NT2/D1 (cell line): ENCODE measurements at regions not wholly inside any gene's neighbourhood (a gene's known extent, or its start where the extent isn't known, plus 50 kb on each side); places are given as distances from the start of the nearest gene placed in this dataset.

ENCODE experiments used
- DNase-seq: peaks from one replicate; pipeline ENCODE4 v3.0.0-alpha.2; 2011; ENCODE audit warnings: low read depth, low spot score
- H3K27me3 ChIP-seq: 2 replicates; pipeline ENCODE4 v1.6.0; 2011; ENCODE audit warnings: mild to moderate bottlenecking; ENCODE audit not compliant: insufficient read length, insufficient read depth
- H3K36me3 ChIP-seq: 2 replicates; pipeline ENCODE4 v1.6.1; 2011; ENCODE audit warnings: mild to moderate bottlenecking, low read length, mixed read lengths; ENCODE audit not compliant: insufficient read depth, insufficient read length
- H3K4me1 ChIP-seq: 2 replicates; pipeline ENCODE4 v1.5.1; 2011; ENCODE audit not compliant: insufficient read depth, insufficient read length
- H3K4me3 ChIP-seq: 2 replicates; pipeline ENCODE4 v1.5.1; 2011; ENCODE audit warnings: low read depth; ENCODE audit not compliant: insufficient read length
- H3K9ac ChIP-seq: 2 replicates; pipeline ENCODE4 v1.6.0; 2011; ENCODE audit warnings: low read depth; ENCODE audit not compliant: insufficient read length
- H3K9me3 ChIP-seq: 2 replicates; pipeline ENCODE4 v1.5.1; 2011; ENCODE audit warnings: mild to moderate bottlenecking, low read length; ENCODE audit not compliant: insufficient read depth
- SUZ12 ChIP-seq: IDR thresholded peaks from 2 replicates; pipeline ENCODE4 v1.6.1; 2011; ENCODE audit not compliant: insufficient read length, insufficient read depth; ENCODE audit errors: extremely low read depth
- YY1 ChIP-seq: IDR thresholded peaks from 2 replicates; pipeline ENCODE4 v1.6.1; 2011; ENCODE audit not compliant: insufficient read length, insufficient read depth
- ZNF274 ChIP-seq: IDR thresholded peaks from 2 replicates; pipeline ENCODE4 v1.6.1; 2011; ENCODE audit warnings: mild to moderate bottlenecking, low read depth, low read length

DNA sequence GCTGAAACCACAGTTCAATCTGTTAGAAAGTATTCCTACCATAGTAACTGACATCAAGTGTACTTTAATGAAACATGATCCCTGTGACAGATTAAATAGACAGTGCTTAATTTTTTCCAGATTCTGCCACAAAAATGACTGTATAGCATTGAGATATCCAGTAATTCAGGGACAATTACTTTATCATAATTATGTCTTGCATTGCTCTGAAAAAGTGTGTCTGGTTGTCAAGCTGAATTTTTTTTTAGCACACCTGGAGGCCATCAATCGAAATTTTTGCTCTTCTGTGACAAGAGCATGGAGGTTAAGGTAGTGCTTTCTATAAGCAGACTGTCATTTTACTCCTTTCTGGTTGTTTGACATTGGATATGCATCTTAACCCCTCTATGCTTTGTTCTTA, 1083.8 kb upstream of the NRXN1 start:
- no peak for DNase-seq

DNA sequence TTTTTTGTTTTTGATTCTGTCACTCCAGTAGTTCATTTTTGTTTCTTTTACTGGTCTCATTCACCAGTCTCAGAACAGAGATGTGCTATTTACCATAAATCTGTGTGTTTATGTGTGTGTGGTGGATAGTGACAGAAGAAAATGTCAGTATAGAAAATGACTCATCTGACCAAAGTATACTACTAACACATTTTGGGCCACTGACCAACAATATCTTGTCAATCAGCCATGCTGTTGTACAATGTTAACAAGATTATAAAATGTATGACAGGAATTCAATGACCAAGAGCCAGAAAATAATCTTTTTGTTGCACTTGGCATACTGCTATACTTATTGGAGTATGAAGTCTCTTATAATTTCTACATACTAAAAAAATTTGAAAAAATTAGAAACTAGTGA, 1081.4 kb upstream of the NRXN1 start:
- DNase-seq: no peak
- H3K4me1 ChIP-seq: no peaks in the 10 kb centered on the region
- no peak overlapping the region for H3K9ac ChIP-seq
- no peaks in the 10 kb centered on the region for H3K9me3 ChIP-seq
- no peak overlapping the region for H3K4me3 ChIP-seq
- H3K27me3 ChIP-seq: no peaks in the 10 kb centered on the region
- no peak for TF ChIP-seq SUZ12
- no peaks in the 10 kb centered on the region for H3K36me3 ChIP-seq

More for the DNA sequence above, 1083.8 kb upstream of the NRXN1 start:
- no peak for TF ChIP-seq YY1
- no peak for TF ChIP-seq SUZ12
- TF ChIP-seq ZNF274: no peak
- H3K9ac ChIP-seq: no peak overlapping the region
- H3K9me3 ChIP-seq: no peaks in the 10 kb centered on the region
- no peaks in the 10 kb centered on the region for H3K4me1 ChIP-seq
- no peaks in the 10 kb centered on the region for H3K36me3 ChIP-seq
- no peaks in the 10 kb centered on the region for H3K27me3 ChIP-seq
- no peak overlapping the region for H3K4me3 ChIP-seq

DNA sequence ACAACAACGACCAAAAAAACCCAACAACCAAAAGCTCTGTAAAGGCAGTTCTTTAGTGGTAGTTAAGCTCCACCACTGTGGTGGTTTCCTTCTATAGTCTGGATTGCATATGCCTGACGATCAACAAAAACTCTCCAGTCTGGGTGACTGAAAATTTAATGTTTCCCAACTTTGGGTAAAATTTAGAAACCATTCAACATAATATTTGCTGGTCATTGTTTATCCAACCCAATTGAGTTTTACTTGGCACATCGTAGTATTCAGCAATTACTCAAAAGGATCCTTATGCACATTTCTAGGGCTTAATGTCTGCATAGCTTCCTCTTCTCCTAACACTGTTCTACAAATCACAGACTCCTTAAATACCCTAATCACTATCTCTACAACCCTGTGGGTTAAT, 1080.2 kb upstream of the NRXN1 start:
- H3K27me3 ChIP-seq: no peaks in the 10 kb centered on the region
- DNase-seq: no peak
- no peaks in the 10 kb centered on the region for H3K9me3 ChIP-seq
- no peaks in the 10 kb centered on the region for H3K4me1 ChIP-seq
- no peak overlapping the region for H3K9ac ChIP-seq
- TF ChIP-seq ZNF274 (no peak), YY1 (no peak), SUZ12 (no peak)
- no peak overlapping the region for H3K4me3 ChIP-seq
- no peaks in the 10 kb centered on the region for H3K36me3 ChIP-seq

DNA sequence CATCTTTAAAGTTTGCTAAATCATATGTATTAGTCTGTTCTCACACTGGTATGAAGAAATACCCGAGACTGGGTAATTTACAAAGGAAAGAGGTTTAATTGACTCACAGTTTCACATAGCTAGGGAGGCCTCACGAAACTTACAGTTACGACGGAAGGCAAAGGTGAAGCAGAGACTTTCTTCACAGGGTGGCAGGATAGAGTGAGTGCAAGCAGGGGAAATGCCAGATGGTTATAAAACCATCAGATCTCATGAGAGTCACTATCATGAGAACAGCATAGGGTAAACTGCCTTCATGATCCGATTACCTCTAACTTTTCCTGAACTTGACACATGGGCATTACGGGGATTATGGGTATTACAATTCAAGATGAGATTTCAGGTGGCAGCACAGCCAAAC, 1075.2 kb upstream of the NRXN1 start:
- no peak overlapping the region for H3K4me3 ChIP-seq
- no peaks in the 10 kb centered on the region for H3K36me3 ChIP-seq
- no peak for TF ChIP-seq ZNF274
- no peak for TF ChIP-seq YY1
- TF ChIP-seq SUZ12: no peak
- DNase-seq: no peak
- H3K9ac ChIP-seq: no peak overlapping the region
- H3K9me3 ChIP-seq: no peaks in the 10 kb centered on the region
- no peaks in the 10 kb centered on the region for H3K4me1 ChIP-seq
- H3K27me3 ChIP-seq: no peaks in the 10 kb centered on the region

DNA sequence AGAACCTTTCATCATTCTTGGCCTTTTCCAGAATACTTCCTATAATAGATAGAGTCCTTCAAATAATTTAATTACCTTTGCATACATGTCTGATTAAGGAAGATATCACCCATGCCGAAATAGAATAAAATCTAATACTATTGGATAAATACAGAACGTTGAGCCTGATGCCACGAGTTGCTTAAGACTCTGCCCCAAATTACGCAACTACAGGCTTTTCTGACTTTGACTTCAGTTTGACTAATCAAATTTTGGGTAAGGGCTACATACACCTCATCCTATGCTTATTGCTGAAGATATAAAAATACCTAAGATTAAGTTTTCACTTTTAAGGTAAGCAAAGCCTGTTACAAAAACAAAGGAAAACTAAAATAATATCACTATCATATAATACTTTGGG, 1065.1 kb upstream of the NRXN1 start:
- no peaks in the 10 kb centered on the region for H3K9me3 ChIP-seq
- no peak overlapping the region for H3K4me3 ChIP-seq
- H3K4me1 ChIP-seq: no peaks in the 10 kb centered on the region
- H3K27me3 ChIP-seq: no peaks in the 10 kb centered on the region
- TF ChIP-seq SUZ12: no peak
- TF ChIP-seq ZNF274: no peak
- TF ChIP-seq YY1: no peak
- H3K9ac ChIP-seq: no peak overlapping the region
- no peak for DNase-seq
- H3K36me3 ChIP-seq: no peaks in the 10 kb centered on the region

DNA sequence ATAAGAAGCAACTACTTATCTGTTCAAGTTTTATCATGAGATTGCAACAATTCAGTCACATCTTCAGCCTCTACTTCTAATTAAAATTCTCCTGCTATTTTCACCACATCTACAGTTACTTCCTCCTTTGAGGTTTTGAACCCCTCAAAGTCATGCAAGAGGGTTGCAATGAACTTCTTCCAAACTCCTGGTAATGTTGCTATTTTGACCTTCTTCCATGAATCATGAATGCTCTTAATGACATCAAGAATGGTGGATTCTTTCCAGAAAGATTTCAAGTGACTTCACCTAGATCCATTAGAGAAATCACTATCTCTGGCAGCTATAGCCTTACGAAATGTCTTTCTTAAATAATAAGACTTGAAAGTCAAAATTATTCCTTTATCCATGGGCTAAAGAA, 1052.8 kb upstream of the NRXN1 start:
- no peak overlapping the region for H3K4me3 ChIP-seq
- DNase-seq: no peak

DNA sequence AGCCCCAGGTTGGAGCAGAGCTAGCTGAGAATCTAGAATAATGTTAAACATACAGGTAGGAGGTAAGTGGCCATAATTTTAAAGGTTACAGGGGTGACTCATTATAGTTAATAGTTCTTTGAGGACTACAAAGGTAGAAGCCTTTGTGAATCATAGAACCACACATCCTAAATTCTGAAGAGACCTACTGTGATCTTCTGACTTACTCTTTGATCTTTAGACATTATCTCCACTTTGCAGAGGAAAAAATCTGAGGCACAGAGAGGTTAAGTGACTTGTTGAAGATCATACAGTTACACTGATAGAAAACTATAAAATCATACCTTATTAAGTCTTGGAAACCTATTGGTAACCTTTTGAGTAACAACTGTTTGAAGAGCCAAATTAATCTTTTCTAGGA, 1051.3 kb upstream of the NRXN1 start:
- TF ChIP-seq ZNF274 (no peak), SUZ12 (no peak), YY1 (no peak)
- Histone ChIP-seq H3K9me3 (no peaks in the 10 kb centered on the region), H3K36me3 (no peaks in the 10 kb centered on the region), H3K9ac (no peak overlapping the region), H3K27me3 (no peaks in the 10 kb centered on the region), H3K4me3 (no peak overlapping the region), H3K4me1 (no peaks in the 10 kb centered on the region)
- DNase-seq: no peak

More for the DNA sequence above, 1052.8 kb upstream of the NRXN1 start:
- TF ChIP-seq SUZ12 (no peak), ZNF274 (no peak)
- Histone ChIP-seq H3K9me3 (no peaks in the 10 kb centered on the region), H3K36me3 (no peaks in the 10 kb centered on the region), H3K4me1 (no peaks in the 10 kb centered on the region), H3K27me3 (no peaks in the 10 kb centered on the region), H3K9ac (no peak overlapping the region)

DNA sequence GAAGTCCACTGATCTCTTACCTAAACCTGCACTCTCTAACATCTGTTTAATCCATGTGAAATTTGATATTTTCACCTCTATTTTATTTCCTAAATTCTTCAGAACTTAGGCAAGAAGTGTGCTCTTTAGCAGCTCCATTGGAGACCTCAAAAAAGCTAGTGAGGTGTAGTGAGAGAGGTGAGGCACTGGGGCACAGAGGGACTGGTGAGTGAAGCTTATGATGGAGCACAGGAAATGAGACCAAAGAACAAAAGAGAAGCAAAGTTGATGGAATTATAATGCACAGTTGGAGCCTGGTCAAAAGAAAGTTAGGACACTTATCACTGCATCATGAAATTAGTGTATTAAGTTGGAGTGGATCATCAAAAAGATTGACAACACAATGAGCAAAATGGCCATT, 1050.7 kb upstream of the NRXN1 start:
- Histone ChIP-seq H3K9ac (no peak overlapping the region), H3K36me3 (no peaks in the 10 kb centered on the region), H3K9me3 (no peaks in the 10 kb centered on the region), H3K4me3 (no peak overlapping the region), H3K4me1 (no peaks in the 10 kb centered on the region), H3K27me3 (no peaks in the 10 kb centered on the region)
- no peak for DNase-seq
- TF ChIP-seq ZNF274 (no peak), YY1 (no peak), SUZ12 (no peak)
